GM13977 (cell line): ENCODE measurements at regions not wholly inside any gene's neighbourhood (a gene's known extent, or its start where the extent isn't known, plus 50 kb on each side); places are given as distances from the start of the nearest gene placed in this dataset.

Experiments
- DNase-seq: peaks from one replicate; pipeline ENCODE4 v3.0.0; 2012; ENCODE audit warnings: low spot score
- in situ Hi-C: fragments of 300-500 bp; cut with MboI; formaldehyde crosslinking; loops from one replicate; pipeline ENCODE4 v1.12.0; 2022; ENCODE audit warnings: low sequenced_read_pairs, low pct_unique_long_range_greater_than_20kb, mixed read lengths, inconsistent platforms; ENCODE audit not compliant: unreplicated experiment
- TF ChIP-seq, protein P1 (sequence below): IDR thresholded peaks from 2 replicates; pipeline ENCODE4 v1.5.1; 2012; ENCODE audit warnings: mild to moderate bottlenecking, control low read depth; ENCODE audit not compliant: insufficient read depth; ENCODE audit errors: extremely low read depth, missing control alignments

- no peak for DNase-seq
- in situ Hi-C loops: no loop called here
- TF ChIP-seq, protein P1, sequence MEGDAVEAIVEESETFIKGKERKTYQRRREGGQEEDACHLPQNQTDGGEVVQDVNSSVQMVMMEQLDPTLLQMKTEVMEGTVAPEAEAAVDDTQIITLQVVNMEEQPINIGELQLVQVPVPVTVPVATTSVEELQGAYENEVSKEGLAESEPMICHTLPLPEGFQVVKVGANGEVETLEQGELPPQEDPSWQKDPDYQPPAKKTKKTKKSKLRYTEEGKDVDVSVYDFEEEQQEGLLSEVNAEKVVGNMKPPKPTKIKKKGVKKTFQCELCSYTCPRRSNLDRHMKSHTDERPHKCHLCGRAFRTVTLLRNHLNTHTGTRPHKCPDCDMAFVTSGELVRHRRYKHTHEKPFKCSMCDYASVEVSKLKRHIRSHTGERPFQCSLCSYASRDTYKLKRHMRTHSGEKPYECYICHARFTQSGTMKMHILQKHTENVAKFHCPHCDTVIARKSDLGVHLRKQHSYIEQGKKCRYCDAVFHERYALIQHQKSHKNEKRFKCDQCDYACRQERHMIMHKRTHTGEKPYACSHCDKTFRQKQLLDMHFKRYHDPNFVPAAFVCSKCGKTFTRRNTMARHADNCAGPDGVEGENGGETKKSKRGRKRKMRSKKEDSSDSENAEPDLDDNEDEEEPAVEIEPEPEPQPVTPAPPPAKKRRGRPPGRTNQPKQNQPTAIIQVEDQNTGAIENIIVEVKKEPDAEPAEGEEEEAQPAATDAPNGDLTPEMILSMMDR: no peak
Measured at GRCh38 chr4:79022529-79022928, 83.3 kb upstream of the PAQR3 start.

DNA sequence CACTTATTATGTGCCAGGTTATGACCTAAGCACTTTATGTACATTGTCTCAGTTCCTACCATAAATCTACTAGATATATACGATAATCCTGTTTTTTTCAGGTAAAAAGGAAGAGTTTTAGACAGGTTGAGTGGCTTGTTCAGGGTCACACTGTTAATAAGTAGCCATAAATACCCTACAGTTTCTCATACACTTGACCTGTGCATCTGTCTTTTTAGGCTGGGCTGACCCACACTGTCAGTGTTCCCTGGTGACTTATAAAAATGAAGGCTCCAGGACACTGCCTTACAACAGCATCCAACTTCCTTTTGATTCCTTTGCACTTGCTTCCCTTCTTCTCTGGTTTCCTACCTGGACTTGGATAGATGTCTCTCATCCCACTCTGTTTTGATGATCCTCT is 78.2 kb upstream of the PAQR3 start:
- in situ Hi-C loops: no loop called here
- TF ChIP-seq, protein P1: no peak
- no peak for DNase-seq

DNA sequence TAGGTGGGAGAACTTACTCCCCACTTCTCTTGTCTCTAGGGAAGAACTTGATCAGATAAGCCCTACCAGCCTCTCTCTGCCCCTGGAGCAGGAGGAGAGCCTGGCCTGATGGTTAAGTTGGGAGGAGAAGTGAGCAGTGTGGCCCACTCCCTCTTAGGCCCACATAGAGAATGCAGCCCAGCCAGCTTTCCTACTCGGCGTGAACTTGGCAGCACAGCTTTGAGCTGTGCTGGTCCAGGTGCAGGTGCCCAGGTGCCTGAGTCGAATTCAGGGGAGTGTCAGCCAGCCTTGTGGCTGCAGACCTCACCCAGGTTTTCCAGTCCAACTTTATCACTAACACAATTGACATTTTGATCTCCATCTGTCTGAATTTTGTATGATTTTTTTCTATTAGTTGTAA is 77.6 kb upstream of the PAQR3 start:
- in situ Hi-C loops: no loop called here

DNA sequence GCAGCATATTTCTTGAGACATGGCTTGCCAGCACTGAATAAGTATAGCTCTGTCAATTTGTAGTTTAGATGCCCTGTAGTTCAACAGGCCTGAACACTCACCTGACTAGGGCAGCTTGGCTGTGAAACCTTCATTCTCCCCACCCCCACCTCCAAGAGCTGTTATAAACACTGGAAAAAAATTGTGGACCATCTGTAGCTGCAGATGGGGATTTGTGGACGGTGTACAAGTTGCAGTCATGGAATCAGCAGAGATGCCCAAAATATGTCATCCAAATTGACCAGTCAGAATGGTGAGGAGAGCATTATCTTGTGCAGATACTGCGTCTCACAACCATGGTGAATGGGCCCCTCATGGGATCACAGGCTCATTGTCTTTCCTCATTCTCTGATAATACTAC is 76.2 kb upstream of the PAQR3 start:
- DNase-seq: no peak
- in situ Hi-C loops: no loop called here

More for the DNA sequence above, 77.6 kb upstream of the PAQR3 start:
- TF ChIP-seq, protein P1: no peak
- no peak for DNase-seq

GRCh38 chr4:79014230-79014629 is 75.0 kb upstream of the PAQR3 start:
- in situ Hi-C loops: no loop called here
- DNase-seq: no peak
- TF ChIP-seq, protein P1: no peak

More for the DNA sequence above, 76.2 kb upstream of the PAQR3 start:
- TF ChIP-seq, protein P1: no peak

DNA sequence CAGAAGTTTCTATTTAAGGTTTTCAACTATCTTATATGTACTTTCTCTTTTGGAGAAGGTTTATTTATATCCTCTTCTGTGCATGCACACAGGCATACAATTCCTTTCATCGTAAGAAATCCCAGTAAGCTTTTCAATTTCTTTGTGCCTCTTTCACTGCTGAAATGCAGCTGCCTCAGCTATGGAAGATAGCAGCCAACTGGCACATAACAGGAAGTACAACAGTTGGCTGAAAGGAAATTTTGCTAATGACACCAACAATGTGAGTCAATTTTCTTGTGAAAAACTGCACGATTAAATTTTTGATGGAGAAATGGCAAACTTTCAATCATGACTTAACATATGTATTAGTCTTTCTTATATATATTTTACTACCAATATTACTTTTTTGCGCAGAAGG is 74.5 kb upstream of the PAQR3 start:
- DNase-seq: no peak
- in situ Hi-C loops: no loop called here
- TF ChIP-seq, protein P1: no peak
